GM08714 (cell line): ENCODE measurements at regions not wholly inside any gene's neighbourhood (a gene's known extent, or its start where the extent isn't known, plus 50 kb on each side); places are given as distances from the start of the nearest gene placed in this dataset.
"Not testable (repeated sequence)": the region's sequence is repeated elsewhere in the genome, so short reads cannot be mapped to it uniquely, and the experiment has no call there.

ENCODE experiments used
- H3K4me3 ChIP-seq: fragments of 200-500 bp; sonication (Bioruptor generic); 2 replicates; pipeline ENCODE4 v1.5.1; 2014; ENCODE audit warnings: mild to moderate bottlenecking, low read length, inconsistent platforms
- ZNF274 ChIP-seq: IDR thresholded peaks from 2 replicates; pipeline ENCODE4 v1.6.1; 2012; ENCODE audit warnings: mild to moderate bottlenecking, low read depth, low read length

- H3K4me3 ChIP-seq: not testable (repeated sequence)
Observed at GRCh38 chr2:111598944-111599343, 285.0 kb downstream of the ANAPC1 start.

GRCh38 chr2:111602259-111602658, 281.7 kb downstream of the ANAPC1 start:
- not testable (repeated sequence) for H3K4me3 ChIP-seq

- not testable (repeated sequence) for H3K4me3 ChIP-seq
Observed at GRCh38 chr2:111605798-111606197, 278.2 kb downstream of the ANAPC1 start.

- H3K4me3 ChIP-seq: not testable (repeated sequence)
Observed at GRCh38 chr2:111606632-111607031, 277.4 kb downstream of the ANAPC1 start.

- not testable (repeated sequence) for H3K4me3 ChIP-seq
Observed at GRCh38 chr2:111609146-111609844, 274.7 kb downstream of the ANAPC1 start.

GRCh38 chr2:111610035-111610434, 274.0 kb downstream of the ANAPC1 start:
- H3K4me3 ChIP-seq: not testable (repeated sequence)

GRCh38 chr2:111616651-111617218, 267.3 kb downstream of the ANAPC1 start:
- TF ChIP-seq ZNF274: no peak

GRCh38 chr2:111617299-111618225, 266.4 kb downstream of the ANAPC1 start:
- no peak for TF ChIP-seq ZNF274
- no peak overlapping the region for H3K4me3 ChIP-seq

More at GRCh38 chr2:111616651-111617218, 267.3 kb downstream of the ANAPC1 start:
- no peak overlapping the region for H3K4me3 ChIP-seq

GRCh38 chr2:111618226-111618977, 265.6 kb downstream of the ANAPC1 start:
- TF ChIP-seq ZNF274: no peak
- no peak overlapping the region for H3K4me3 ChIP-seq

- TF ChIP-seq ZNF274: no peak
- H3K4me3 ChIP-seq: no peak overlapping the region
Observed at GRCh38 chr2:111618978-111619902, 264.8 kb downstream of the ANAPC1 start.

GRCh38 chr2:111620281-111620680, 263.7 kb downstream of the ANAPC1 start:
- no peak overlapping the region for H3K4me3 ChIP-seq
- no peak for TF ChIP-seq ZNF274

- no peak overlapping the region for H3K4me3 ChIP-seq
- no peak for TF ChIP-seq ZNF274
Observed at GRCh38 chr2:111622859-111623258, 261.1 kb downstream of the ANAPC1 start.

GRCh38 chr2:111623380-111623779, 260.6 kb downstream of the ANAPC1 start:
- no peak overlapping the region for H3K4me3 ChIP-seq
- no peak for TF ChIP-seq ZNF274
